Panc1 (cell line): ENCODE measurements at regions not wholly inside any gene's neighbourhood (a gene's known extent, or its start where the extent isn't known, plus 50 kb on each side); places are given as distances from the start of the nearest gene placed in this dataset.

Experiments used
- POLR2AphosphoS5 ChIP-seq: IDR thresholded peaks from 2 replicates; pipeline ENCODE4 v1.6.1; 2012; ENCODE audit warnings: mild to moderate bottlenecking, low read depth, low read length, moderate library complexity
- SIN3A ChIP-seq: IDR thresholded peaks from 2 replicates; pipeline ENCODE4 v1.6.1; 2012; ENCODE audit warnings: low read depth, mild to moderate bottlenecking, low read length, moderate library complexity, borderline replicate concordance; ENCODE audit not compliant: insufficient read depth
- TF ChIP-seq, protein P1 (sequence below): fragments of 450-650 bp; IDR thresholded peaks from 2 replicates; pipeline ENCODE4 v1.5.1; 2017; ENCODE audit warnings: mild to moderate bottlenecking

DNA sequence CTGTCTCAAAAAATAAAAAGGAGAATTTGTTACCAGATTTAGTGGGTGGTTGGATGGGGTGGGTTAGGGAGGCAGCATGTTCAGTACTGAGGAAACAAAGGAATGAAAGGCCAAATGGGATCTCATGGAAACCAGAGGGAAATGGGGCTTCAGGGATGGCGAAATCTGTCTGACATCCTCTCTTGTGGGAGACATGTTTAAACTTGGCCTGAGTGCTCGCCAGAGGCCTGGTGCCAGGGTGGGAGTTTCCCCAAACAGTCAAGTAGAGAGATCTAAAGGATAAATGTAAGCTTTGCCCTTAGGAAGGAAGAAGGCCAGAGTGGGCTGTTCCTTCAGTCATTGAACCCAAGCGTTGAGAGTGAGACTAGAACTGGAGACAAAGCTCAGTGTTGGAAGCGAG, 61.9 kb upstream of the AKIRIN2 start:
- TF ChIP-seq, protein P1, sequence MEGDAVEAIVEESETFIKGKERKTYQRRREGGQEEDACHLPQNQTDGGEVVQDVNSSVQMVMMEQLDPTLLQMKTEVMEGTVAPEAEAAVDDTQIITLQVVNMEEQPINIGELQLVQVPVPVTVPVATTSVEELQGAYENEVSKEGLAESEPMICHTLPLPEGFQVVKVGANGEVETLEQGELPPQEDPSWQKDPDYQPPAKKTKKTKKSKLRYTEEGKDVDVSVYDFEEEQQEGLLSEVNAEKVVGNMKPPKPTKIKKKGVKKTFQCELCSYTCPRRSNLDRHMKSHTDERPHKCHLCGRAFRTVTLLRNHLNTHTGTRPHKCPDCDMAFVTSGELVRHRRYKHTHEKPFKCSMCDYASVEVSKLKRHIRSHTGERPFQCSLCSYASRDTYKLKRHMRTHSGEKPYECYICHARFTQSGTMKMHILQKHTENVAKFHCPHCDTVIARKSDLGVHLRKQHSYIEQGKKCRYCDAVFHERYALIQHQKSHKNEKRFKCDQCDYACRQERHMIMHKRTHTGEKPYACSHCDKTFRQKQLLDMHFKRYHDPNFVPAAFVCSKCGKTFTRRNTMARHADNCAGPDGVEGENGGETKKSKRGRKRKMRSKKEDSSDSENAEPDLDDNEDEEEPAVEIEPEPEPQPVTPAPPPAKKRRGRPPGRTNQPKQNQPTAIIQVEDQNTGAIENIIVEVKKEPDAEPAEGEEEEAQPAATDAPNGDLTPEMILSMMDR = no peak
- no peak for TF ChIP-seq POLR2AphosphoS5
- TF ChIP-seq SIN3A = no peak
